ENCODE measurements at regions not wholly inside any gene's neighbourhood (a gene's known extent, or its start where the extent isn't known, plus 50 kb on each side); places are given as distances from the start of the nearest gene placed in this dataset.
"Not testable (repeated sequence)": the region's sequence is repeated elsewhere in the genome, so short reads cannot be mapped to it uniquely, and the experiment has no call there.

- DNase-seq (ENCODE audit: low read depth, low spot score) = no peak
Measured at GRCh38 chr2:51782921-51783765, 751.2 kb upstream of the NRXN1 start.

GRCh38 chr2:51781691-51782090 is 749.8 kb upstream of the NRXN1 start:
- DNase-seq (ENCODE audit: low read depth, low spot score) = no peak

- no peak for DNase-seq (ENCODE audit: low read depth, low spot score)
Measured at GRCh38 chr2:51780353-51780752, 748.4 kb upstream of the NRXN1 start.

GRCh38 chr2:51779723-51780122 is 747.8 kb upstream of the NRXN1 start:
- DNase-seq (ENCODE audit: low read depth, low spot score) = not testable (repeated sequence)

- DNase-seq (ENCODE audit: low read depth, low spot score) = no peak
Measured at GRCh38 chr2:51778806-51779205, 746.9 kb upstream of the NRXN1 start.

- not testable (repeated sequence) for DNase-seq (ENCODE audit: low read depth, low spot score)
Measured at GRCh38 chr2:51774606-51775005, 742.7 kb upstream of the NRXN1 start.

- DNase-seq (ENCODE audit: low read depth, low spot score) = no peak
Measured at GRCh38 chr2:51760441-51760840, 728.5 kb upstream of the NRXN1 start.

- no peak for DNase-seq (ENCODE audit: low read depth, low spot score)
Measured at GRCh38 chr2:51758081-51758480, 726.1 kb upstream of the NRXN1 start.

GRCh38 chr2:51734115-51734514 is 702.2 kb upstream of the NRXN1 start:
- DNase-seq (ENCODE audit: low read depth, low spot score) = no peak

- no peak for DNase-seq (ENCODE audit: low read depth, low spot score)
Measured at GRCh38 chr2:51723691-51724090, 691.8 kb upstream of the NRXN1 start.

GRCh38 chr2:51722311-51722710 is 690.4 kb upstream of the NRXN1 start:
- DNase-seq (ENCODE audit: low read depth, low spot score) = no peak

GRCh38 chr2:51720826-51721225 is 688.9 kb upstream of the NRXN1 start:
- DNase-seq (ENCODE audit: low read depth, low spot score) = no peak

GRCh38 chr2:51718881-51719280 is 686.9 kb upstream of the NRXN1 start:
- DNase-seq (ENCODE audit: low read depth, low spot score) = no peak

GRCh38 chr2:51717312-51717711 is 685.4 kb upstream of the NRXN1 start:
- peak; percentile 41 for DNase-seq (ENCODE audit: low read depth, low spot score)

GRCh38 chr2:51711766-51712165 is 679.8 kb upstream of the NRXN1 start:
- DNase-seq (ENCODE audit: low read depth, low spot score) = peak; percentile 67

- DNase-seq (ENCODE audit: low read depth, low spot score) = no peak
Measured at GRCh38 chr2:51710222-51710621, 678.3 kb upstream of the NRXN1 start.

GRCh38 chr2:51707625-51708024 is 675.7 kb upstream of the NRXN1 start:
- DNase-seq (ENCODE audit: low read depth, low spot score) = no peak

GRCh38 chr2:51706220-51706619 is 674.3 kb upstream of the NRXN1 start:
- DNase-seq (ENCODE audit: low read depth, low spot score) = no peak

- no peak for DNase-seq (ENCODE audit: low read depth, low spot score)
Measured at GRCh38 chr2:51705417-51705816, 673.5 kb upstream of the NRXN1 start.

GRCh38 chr2:51698021-51698420 is 666.1 kb upstream of the NRXN1 start:
- no peak for DNase-seq (ENCODE audit: low read depth, low spot score)

GRCh38 chr2:51697095-51697494 is 665.2 kb upstream of the NRXN1 start:
- DNase-seq (ENCODE audit: low read depth, low spot score) = no peak

GRCh38 chr2:51695531-51695930 is 663.6 kb upstream of the NRXN1 start:
- no peak for DNase-seq (ENCODE audit: low read depth, low spot score)

GRCh38 chr2:51693640-51694039 is 661.7 kb upstream of the NRXN1 start:
- DNase-seq (ENCODE audit: low read depth, low spot score) = no peak

GRCh38 chr2:51681854-51682253 is 649.9 kb upstream of the NRXN1 start:
- DNase-seq (ENCODE audit: low read depth, low spot score) = no peak
